ENCODE measurements at regions not wholly inside any gene's neighbourhood (a gene's known extent, or its start where the extent isn't known, plus 50 kb on each side); places are given as distances from the start of the nearest gene placed in this dataset.
"Not testable (repeated sequence)": the region's sequence is repeated elsewhere in the genome, so short reads cannot be mapped to it uniquely, and the experiment has no call there.

DNA sequence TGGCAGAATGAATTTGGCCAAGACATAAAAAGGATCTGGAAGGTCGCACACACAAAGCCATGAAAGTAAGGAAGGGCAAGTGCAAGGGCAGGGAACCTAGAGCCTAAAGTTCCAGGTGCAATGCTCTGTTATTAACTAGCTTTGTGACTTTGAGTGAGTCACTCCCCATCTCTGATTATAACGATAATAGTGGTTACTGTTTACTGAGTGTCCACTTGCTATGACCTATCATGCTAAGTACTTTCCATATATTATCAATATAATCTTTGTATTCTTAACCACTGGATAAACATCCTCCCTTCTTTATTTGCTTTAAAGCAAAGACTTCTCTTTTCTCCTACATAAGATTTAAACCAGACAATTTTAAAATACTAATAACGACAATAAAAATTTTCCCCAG, 504.6 kb upstream of the BRINP1 start:
- 68 to 70% methylated on average over 3 of the region's 3 CpGs for WGBS, 2 donors
- no peak for DNase-seq (ENCODE audit: low spot score in 2 of 2)
- no peak overlapping the region for H3K4me3 ChIP-seq (ENCODE audit: low read depth, poor library complexity, severe bottlenecking)
- intact Hi-C loops (cut with DNase I; ENCODE audit: low total_unique reads): no loop called here
- TF ChIP-seq, protein P1, sequence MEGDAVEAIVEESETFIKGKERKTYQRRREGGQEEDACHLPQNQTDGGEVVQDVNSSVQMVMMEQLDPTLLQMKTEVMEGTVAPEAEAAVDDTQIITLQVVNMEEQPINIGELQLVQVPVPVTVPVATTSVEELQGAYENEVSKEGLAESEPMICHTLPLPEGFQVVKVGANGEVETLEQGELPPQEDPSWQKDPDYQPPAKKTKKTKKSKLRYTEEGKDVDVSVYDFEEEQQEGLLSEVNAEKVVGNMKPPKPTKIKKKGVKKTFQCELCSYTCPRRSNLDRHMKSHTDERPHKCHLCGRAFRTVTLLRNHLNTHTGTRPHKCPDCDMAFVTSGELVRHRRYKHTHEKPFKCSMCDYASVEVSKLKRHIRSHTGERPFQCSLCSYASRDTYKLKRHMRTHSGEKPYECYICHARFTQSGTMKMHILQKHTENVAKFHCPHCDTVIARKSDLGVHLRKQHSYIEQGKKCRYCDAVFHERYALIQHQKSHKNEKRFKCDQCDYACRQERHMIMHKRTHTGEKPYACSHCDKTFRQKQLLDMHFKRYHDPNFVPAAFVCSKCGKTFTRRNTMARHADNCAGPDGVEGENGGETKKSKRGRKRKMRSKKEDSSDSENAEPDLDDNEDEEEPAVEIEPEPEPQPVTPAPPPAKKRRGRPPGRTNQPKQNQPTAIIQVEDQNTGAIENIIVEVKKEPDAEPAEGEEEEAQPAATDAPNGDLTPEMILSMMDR (IDR thresholded peaks at IDR 0.05): no peak
- no peak for TF ChIP-seq POLR2A (IDR thresholded peaks at IDR 0.05)

DNA sequence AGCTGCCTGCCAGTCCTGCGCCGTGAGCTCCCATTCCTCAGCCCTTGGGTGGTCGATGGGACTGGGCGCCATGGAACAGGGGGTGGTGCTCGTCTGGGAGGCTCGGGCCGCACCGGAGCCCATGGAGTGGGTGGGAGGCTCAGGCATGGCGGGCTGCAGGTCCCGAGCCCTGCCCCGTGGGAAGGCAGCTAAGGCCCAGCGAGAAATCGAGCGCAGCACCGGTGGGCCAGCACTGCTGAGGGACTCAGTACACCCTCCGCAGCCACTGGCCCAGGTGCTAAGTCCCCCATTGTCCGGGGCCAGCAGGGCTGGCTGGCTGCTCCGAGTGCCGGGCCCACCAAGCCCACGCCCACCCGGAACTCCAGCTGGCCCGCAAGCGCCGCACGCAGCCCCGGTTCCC, 501.0 kb upstream of the BRINP1 start:
- DNase-seq (ENCODE audit: low spot score in 2 of 2); H3K4me3 ChIP-seq (ENCODE audit: low read depth, poor library complexity, severe bottlenecking); intact Hi-C loops (cut with DNase I; ENCODE audit: low total_unique reads): not testable (repeated sequence)
- WGBS, 2 donors: 90 to 97% methylated on average over 16 to 19 of the region's 26 CpGs

DNA sequence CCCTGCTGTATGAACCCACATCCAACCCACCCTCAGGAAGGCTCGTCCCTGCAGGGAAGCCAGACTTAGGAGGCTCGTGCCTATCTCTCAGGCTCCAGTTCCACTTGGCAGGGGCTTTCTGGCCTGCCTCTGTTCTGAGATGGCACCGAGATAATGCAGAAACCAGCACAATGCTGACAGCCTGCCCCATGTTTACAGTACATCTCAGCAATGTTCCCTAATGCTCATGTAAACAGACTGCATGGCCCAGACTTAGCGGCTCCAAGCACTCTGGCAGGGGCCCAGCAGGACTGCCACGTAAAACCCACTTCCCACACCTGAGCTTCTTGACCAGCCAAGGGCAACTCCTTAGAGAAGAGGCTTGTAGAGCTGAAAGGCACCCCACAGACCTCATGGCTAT, 499.5 kb upstream of the BRINP1 start:
- intact Hi-C loops (cut with DNase I; ENCODE audit: low total_unique reads): no loop called here
- H3K4me3 ChIP-seq (ENCODE audit: low read depth, poor library complexity, severe bottlenecking): no peak overlapping the region
- no peak for DNase-seq (ENCODE audit: low spot score in 2 of 2)
- WGBS, 2 donors: 46 to 52% methylated on average over 5 of the region's 5 CpGs
- TF ChIP-seq, protein P1 (IDR thresholded peaks at IDR 0.05): no peak

DNA sequence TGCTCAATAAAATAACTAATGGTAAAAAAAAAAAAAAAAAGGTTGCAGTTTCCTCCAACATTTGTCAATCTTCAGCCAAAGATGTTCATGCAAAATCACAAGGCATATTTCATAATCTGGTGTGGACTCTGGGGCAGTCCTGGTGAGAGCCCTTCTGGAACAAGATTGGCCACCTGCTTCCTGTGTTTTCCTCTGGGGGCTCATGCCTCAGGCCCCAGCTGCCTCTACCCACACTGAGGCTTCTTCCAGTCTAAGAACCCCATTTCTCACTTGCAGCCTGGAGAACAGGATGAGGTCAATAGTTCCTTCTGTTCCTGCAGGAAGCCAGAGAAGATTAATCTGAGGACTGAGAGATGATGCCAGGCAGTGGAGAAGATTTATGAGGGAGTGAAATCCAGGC, 492.6 kb upstream of the BRINP1 start:
- no peak overlapping the region for H3K4me3 ChIP-seq (ENCODE audit: low read depth, poor library complexity, severe bottlenecking)
- no peak for TF ChIP-seq POLR2A (IDR thresholded peaks at IDR 0.05)
- TF ChIP-seq, protein P1 (IDR thresholded peaks at IDR 0.05): no peak
- intact Hi-C loops (cut with DNase I; ENCODE audit: low total_unique reads): no loop called here
- no peak for DNase-seq (ENCODE audit: low spot score in 2 of 2)

DNA sequence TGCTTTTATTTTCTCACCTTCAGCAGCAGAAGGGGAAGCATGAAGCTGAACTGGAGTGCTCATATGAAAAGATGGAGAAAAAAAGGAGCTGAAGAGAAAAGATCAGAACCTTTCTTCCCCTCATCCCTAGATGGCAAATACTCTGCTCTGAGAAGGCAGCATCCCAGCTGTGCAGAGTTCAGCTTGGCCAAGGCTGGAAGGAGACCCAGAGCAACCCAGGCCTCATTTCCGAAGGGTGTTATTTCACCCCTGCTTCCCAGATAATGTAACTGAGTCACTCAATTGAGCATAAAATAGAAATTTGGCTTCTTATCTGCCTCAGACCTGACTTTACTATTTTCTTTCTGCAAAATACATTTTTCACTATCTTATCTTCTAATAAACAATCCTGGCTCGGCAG, 489.9 kb upstream of the BRINP1 start:
- 81 to 82% methylated on average over 2 of the region's 2 CpGs for WGBS, 2 donors
- H3K4me3 ChIP-seq (ENCODE audit: low read depth, poor library complexity, severe bottlenecking): no peak overlapping the region
- no peak for DNase-seq (ENCODE audit: low spot score in 2 of 2)
- intact Hi-C loops (cut with DNase I; ENCODE audit: low total_unique reads): no loop called here
- TF ChIP-seq, protein P1 (IDR thresholded peaks at IDR 0.05): no peak
- TF ChIP-seq POLR2A (IDR thresholded peaks at IDR 0.05): no peak

DNA sequence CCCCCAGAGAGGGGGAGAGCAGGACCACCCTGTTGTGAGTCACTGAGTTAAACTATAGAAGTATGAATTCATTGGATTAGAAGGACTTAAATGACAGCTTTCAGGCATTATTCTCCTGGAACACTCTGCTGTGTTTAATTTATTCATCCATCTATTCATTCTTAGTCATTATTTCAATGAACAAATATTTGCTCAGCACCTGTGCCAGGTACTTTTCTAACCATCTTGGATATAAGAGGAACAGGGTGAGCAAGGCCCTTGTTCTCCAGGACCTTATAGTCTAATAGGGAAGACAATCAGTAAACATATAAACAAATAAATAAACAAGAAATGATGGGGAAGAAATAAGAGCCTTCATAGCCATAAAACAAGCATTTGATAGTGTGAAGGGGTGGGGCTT, 483.9 kb upstream of the BRINP1 start:
- intact Hi-C loops (cut with DNase I; ENCODE audit: low total_unique reads): no loop called here
- DNase-seq (ENCODE audit: low spot score in 2 of 2): no peak
- no peak overlapping the region for H3K4me3 ChIP-seq (ENCODE audit: low read depth, poor library complexity, severe bottlenecking)
- no peak for TF ChIP-seq POLR2A (IDR thresholded peaks at IDR 0.05)
- TF ChIP-seq, protein P1 (IDR thresholded peaks at IDR 0.05): no peak

Measured in lower leg skin (tissue), 4 donors.